ENCODE measurements at regions not wholly inside any gene's neighbourhood (a gene's known extent, or its start where the extent isn't known, plus 50 kb on each side); places are given as distances from the start of the nearest gene placed in this dataset.
"Not testable (repeated sequence)": the region's sequence is repeated elsewhere in the genome, so short reads cannot be mapped to it uniquely, and the experiment has no call there.

GRCh38 chr13:34167347-34167746, 349.4 kb downstream of the RFC3 start:
- DNase-seq (ENCODE audit: low read depth in 2 of 2): no peak
- TF ChIP-seq, protein P1, sequence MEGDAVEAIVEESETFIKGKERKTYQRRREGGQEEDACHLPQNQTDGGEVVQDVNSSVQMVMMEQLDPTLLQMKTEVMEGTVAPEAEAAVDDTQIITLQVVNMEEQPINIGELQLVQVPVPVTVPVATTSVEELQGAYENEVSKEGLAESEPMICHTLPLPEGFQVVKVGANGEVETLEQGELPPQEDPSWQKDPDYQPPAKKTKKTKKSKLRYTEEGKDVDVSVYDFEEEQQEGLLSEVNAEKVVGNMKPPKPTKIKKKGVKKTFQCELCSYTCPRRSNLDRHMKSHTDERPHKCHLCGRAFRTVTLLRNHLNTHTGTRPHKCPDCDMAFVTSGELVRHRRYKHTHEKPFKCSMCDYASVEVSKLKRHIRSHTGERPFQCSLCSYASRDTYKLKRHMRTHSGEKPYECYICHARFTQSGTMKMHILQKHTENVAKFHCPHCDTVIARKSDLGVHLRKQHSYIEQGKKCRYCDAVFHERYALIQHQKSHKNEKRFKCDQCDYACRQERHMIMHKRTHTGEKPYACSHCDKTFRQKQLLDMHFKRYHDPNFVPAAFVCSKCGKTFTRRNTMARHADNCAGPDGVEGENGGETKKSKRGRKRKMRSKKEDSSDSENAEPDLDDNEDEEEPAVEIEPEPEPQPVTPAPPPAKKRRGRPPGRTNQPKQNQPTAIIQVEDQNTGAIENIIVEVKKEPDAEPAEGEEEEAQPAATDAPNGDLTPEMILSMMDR (IDR thresholded peaks at IDR 0.05; ENCODE audit: low read depth, low read length): no peak

DNA sequence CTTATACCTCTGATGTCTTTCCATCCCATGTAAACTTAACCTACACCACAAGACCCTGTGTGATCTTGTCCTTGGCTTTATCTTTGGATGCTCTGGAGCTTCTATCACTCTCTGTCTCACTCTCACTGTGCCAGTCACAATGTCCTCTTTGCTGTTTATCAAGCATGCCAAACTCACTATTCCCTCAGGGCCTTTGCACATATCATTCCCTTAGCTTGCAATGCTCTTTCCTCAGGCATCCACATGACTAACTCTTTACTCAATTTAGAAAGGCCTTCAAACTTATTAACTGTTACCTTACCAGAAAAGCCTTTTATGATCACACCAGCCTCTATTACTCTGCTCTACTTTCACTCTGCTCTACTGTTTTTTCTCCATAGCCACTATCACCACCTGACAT, 354.1 kb downstream of the RFC3 start:
- TF ChIP-seq, protein P1 (IDR thresholded peaks at IDR 0.05; ENCODE audit: low read depth, low read length): no peak
- DNase-seq (ENCODE audit: low read depth in 2 of 2): peak; percentile 20 to 68
- H3K4me3 ChIP-seq (replicated peaks in 1 of 2; ENCODE audit: low read depth in 2 of 2, low read length in 2 of 2): no peak overlapping the region

More at GRCh38 chr13:34167347-34167746, 349.4 kb downstream of the RFC3 start:
- no peak overlapping the region for H3K4me3 ChIP-seq (replicated peaks in 1 of 2; ENCODE audit: low read depth in 2 of 2, low read length in 2 of 2)

DNA sequence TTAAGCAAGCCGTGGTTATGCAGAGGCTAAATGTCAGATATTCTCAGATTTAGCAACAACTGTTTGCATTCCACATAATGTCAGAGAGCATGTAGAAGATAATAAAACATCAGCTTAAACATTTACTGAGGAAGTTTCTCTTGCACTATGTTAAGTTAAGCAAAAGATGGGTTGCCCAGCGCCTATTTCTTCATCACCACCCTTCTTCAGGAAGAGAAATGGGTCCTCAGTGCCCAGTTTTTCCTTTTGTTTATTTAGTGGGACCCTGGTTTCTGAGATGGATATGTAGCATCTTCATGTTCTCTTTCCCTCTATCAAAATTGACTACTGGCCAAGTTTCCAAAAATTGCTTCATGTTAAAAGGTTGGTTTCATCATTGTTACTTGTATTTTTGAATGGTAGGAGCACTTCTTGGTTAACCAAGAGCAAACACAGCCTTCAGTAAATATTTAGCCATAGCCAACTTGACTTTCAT, 356.8 kb downstream of the RFC3 start:
- H3K4me3 ChIP-seq (replicated peaks in 1 of 2; ENCODE audit: low read depth in 2 of 2, low read length in 2 of 2): no peak overlapping the region
- DNase-seq (ENCODE audit: low read depth in 2 of 2): peak; percentile 59 to 65
- TF ChIP-seq, protein P1 (IDR thresholded peaks at IDR 0.05; ENCODE audit: low read depth, low read length): no peak

DNA sequence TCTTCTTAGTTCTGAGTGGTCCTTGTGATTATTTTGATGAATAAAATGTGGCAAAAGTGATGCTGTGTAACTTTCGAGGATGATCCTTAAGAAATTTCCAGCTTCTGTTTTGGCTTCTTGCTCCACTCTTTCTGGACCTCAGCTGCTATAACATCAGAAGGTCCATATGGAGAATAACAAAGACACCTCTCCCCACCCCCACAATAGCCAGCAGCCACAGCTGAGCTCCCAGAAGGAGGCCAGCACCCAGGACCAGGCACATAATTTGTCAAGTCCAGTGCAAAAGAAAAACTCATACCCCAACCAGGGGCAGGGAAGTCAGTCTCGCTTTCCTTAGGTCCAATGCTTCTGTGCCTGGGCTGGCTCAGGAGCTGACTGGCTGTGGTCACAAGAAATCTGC, 357.6 kb downstream of the RFC3 start:
- no peak for DNase-seq (ENCODE audit: low read depth in 2 of 2)
- TF ChIP-seq, protein P1 (IDR thresholded peaks at IDR 0.05; ENCODE audit: low read depth, low read length): no peak
- no peak overlapping the region for H3K4me3 ChIP-seq (replicated peaks in 1 of 2; ENCODE audit: low read depth in 2 of 2, low read length in 2 of 2)

- TF ChIP-seq, protein P1 (IDR thresholded peaks at IDR 0.05; ENCODE audit: low read depth, low read length): no peak
- DNase-seq (ENCODE audit: low read depth in 2 of 2): no peak
- H3K4me3 ChIP-seq (replicated peaks in 1 of 2; ENCODE audit: low read depth in 2 of 2, low read length in 2 of 2): no peak overlapping the region
These were observed 358.7 kb downstream of the RFC3 start for GRCh38 chr13:34176633-34177032.

DNA sequence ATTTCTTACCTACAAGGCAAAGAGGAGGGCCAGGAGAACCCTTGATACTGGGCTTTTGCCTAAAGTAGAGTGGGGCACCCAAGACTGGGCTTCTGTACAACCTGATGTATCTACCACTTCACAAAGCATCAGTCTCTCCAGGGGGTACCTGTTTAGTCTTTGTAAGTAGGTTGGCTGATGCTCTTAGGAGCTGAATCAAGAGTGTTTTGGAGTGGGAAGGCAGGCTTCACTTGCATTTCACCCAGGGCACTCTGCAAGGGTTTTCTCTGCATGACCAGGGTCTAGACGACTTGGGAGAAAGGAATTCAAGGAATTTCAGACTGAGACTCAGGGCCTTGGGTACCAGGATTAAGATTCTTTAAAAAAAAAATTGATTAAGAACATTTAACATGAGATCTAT, 361.5 kb downstream of the RFC3 start:
- no peak overlapping the region for H3K4me3 ChIP-seq (replicated peaks in 1 of 2; ENCODE audit: low read depth in 2 of 2, low read length in 2 of 2)
- DNase-seq (ENCODE audit: low read depth in 2 of 2): peak in 1 of 2 donors; percentile 3
- TF ChIP-seq, protein P1 (IDR thresholded peaks at IDR 0.05; ENCODE audit: low read depth, low read length): no peak

GRCh38 chr13:34179927-34180326, 362.0 kb downstream of the RFC3 start:
- TF ChIP-seq, protein P1 (IDR thresholded peaks at IDR 0.05; ENCODE audit: low read depth, low read length): no peak
- no peak for DNase-seq (ENCODE audit: low read depth in 2 of 2)
- H3K4me3 ChIP-seq (replicated peaks in 1 of 2; ENCODE audit: low read depth in 2 of 2, low read length in 2 of 2): no peak overlapping the region

- DNase-seq (ENCODE audit: low read depth in 2 of 2); H3K4me3 ChIP-seq (replicated peaks in 1 of 2; ENCODE audit: low read depth in 2 of 2, low read length in 2 of 2): not testable (repeated sequence)
These were observed 363.3 kb downstream of the RFC3 start for GRCh38 chr13:34181256-34181655.

All from cardiac fibroblast (primary cell).